ENCODE measurements at regions not wholly inside any gene's neighbourhood (a gene's known extent, or its start where the extent isn't known, plus 50 kb on each side); places are given as distances from the start of the nearest gene placed in this dataset.

GRCh38 chr20:60561052-60561451 lies 602.8 kb downstream of the CDH26 start:
- H3K9ac ChIP-seq (ENCODE audit: low read length), result no peak overlapping the region
- H3K36me3 ChIP-seq (ENCODE audit: low read length), result no peaks in the 10 kb centered on the region
- no peak overlapping the region for H3K27ac ChIP-seq (ENCODE audit: low read depth, low read length)
- no peaks in the 10 kb centered on the region for H3K9me2 ChIP-seq (replicated peaks; ENCODE audit: insufficient read depth, low read length)
- H4K20me1 ChIP-seq (ENCODE audit: low read depth, low read length), result no peaks in the 10 kb centered on the region
- TF ChIP-seq EZH2phosphoT487 (conservative IDR thresholded peaks at IDR 0.05; ENCODE audit: low read length) (no peak), CTCF (IDR thresholded peaks at IDR 0.05; ENCODE audit: insufficient read depth, low read length, poor library complexity, severe bottlenecking) (no peak)
- no peak overlapping the region for H3K4me3 ChIP-seq (ENCODE audit: insufficient read depth, low read length, poor library complexity, severe bottlenecking)
- no peaks in the 10 kb centered on the region for H3K27me3 ChIP-seq (ENCODE audit: low read length)
- no peaks in the 10 kb centered on the region for H3F3A ChIP-seq (ENCODE audit: insufficient read depth)
- no peak overlapping the region for H2AFZ ChIP-seq (ENCODE audit: low read depth, low read length, severe bottlenecking)
- no peak overlapping the region for H3K4me2 ChIP-seq (ENCODE audit: low read depth, low read length, poor library complexity, severe bottlenecking)
- no peaks in the 10 kb centered on the region for H3K9me3 ChIP-seq (ENCODE audit: insufficient read depth, low read length)
- no peaks in the 10 kb centered on the region for H3K79me2 ChIP-seq (ENCODE audit: insufficient read depth, low read length)

- H3K79me2 ChIP-seq (ENCODE audit: insufficient read depth, low read length), result no peaks in the 10 kb centered on the region
- H3K36me3 ChIP-seq (ENCODE audit: low read length), result no peaks in the 10 kb centered on the region
- no peaks in the 10 kb centered on the region for H3K9me2 ChIP-seq (replicated peaks; ENCODE audit: insufficient read depth, low read length)
- H3K27me3 ChIP-seq (ENCODE audit: low read length), result no peaks in the 10 kb centered on the region
- no peak overlapping the region for H3K4me3 ChIP-seq (ENCODE audit: insufficient read depth, low read length, poor library complexity, severe bottlenecking)
- no peak overlapping the region for H3K27ac ChIP-seq (ENCODE audit: low read depth, low read length)
- H3K4me2 ChIP-seq (ENCODE audit: low read depth, low read length, poor library complexity, severe bottlenecking), result no peak overlapping the region
- TF ChIP-seq EZH2phosphoT487 (conservative IDR thresholded peaks at IDR 0.05; ENCODE audit: low read length) (no peak), CTCF (IDR thresholded peaks at IDR 0.05; ENCODE audit: insufficient read depth, low read length, poor library complexity, severe bottlenecking) (no peak)
- no peak overlapping the region for H2AFZ ChIP-seq (ENCODE audit: low read depth, low read length, severe bottlenecking)
- H3K9me3 ChIP-seq (ENCODE audit: insufficient read depth, low read length), result no peaks in the 10 kb centered on the region
- no peaks in the 10 kb centered on the region for H3F3A ChIP-seq (ENCODE audit: insufficient read depth)
- H4K20me1 ChIP-seq (ENCODE audit: low read depth, low read length), result no peaks in the 10 kb centered on the region
- H3K9ac ChIP-seq (ENCODE audit: low read length), result no peak overlapping the region
These were observed 606.9 kb downstream of the CDH26 start for GRCh38 chr20:60565083-60565482.

- H2AFZ ChIP-seq (ENCODE audit: low read depth, low read length, severe bottlenecking), result no peak overlapping the region
- no peaks in the 10 kb centered on the region for H4K20me1 ChIP-seq (ENCODE audit: low read depth, low read length)
- no peaks in the 10 kb centered on the region for H3F3A ChIP-seq (ENCODE audit: insufficient read depth)
- no peaks in the 10 kb centered on the region for H3K79me2 ChIP-seq (ENCODE audit: insufficient read depth, low read length)
- no peaks in the 10 kb centered on the region for H3K9me2 ChIP-seq (replicated peaks; ENCODE audit: insufficient read depth, low read length)
- H3K9ac ChIP-seq (ENCODE audit: low read length), result no peak overlapping the region
- TF ChIP-seq CTCF (IDR thresholded peaks at IDR 0.05; ENCODE audit: insufficient read depth, low read length, poor library complexity, severe bottlenecking), result no peak
- no peak for TF ChIP-seq EZH2phosphoT487 (conservative IDR thresholded peaks at IDR 0.05; ENCODE audit: low read length)
- H3K27me3 ChIP-seq (ENCODE audit: low read length), result no peaks in the 10 kb centered on the region
- no peak overlapping the region for H3K4me2 ChIP-seq (ENCODE audit: low read depth, low read length, poor library complexity, severe bottlenecking)
- no peak overlapping the region for H3K27ac ChIP-seq (ENCODE audit: low read depth, low read length)
- no peak overlapping the region for H3K4me3 ChIP-seq (ENCODE audit: insufficient read depth, low read length, poor library complexity, severe bottlenecking)
- H3K36me3 ChIP-seq (ENCODE audit: low read length), result no peaks in the 10 kb centered on the region
- H3K9me3 ChIP-seq (ENCODE audit: insufficient read depth, low read length), result no peaks in the 10 kb centered on the region
These were observed 607.3 kb downstream of the CDH26 start for GRCh38 chr20:60565551-60565950.
